ENCODE measurements at regions not wholly inside any gene's neighbourhood (a gene's known extent, or its start where the extent isn't known, plus 50 kb on each side); places are given as distances from the start of the nearest gene placed in this dataset.
A peak's percentile ranks its signal among the peaks of the same experiment; 100 is the strongest.

- Histone ChIP-seq H3K4me3 (ENCODE audit: extremely low read depth in 1 of 4, insufficient read depth in 2 of 4, low read depth in 3 of 4, low read length in 4 of 4) (no peak overlapping the region), H4K5ac (ENCODE audit: insufficient read length, low read depth, low read length) (no peak overlapping the region), H2BK15ac (ENCODE audit: low read length) (0 out of 2 replicates have a peak overlapping the region, but pooled peaks have one; percentile 37), H3K9ac (replicated peaks in 1 of 4; ENCODE audit: extremely low read depth in 1 of 4, low read depth in 3 of 4, low read length in 3 of 4) (no peak overlapping the region), H3K4me1 (replicated peaks in 1 of 4; ENCODE audit: control insufficient read depth in 3 of 4, insufficient read depth in 4 of 4, low read length in 3 of 4) (peaks cover 0 to 6% (median 0%) of the 10 kb centered on the region in 4 experiments; a peak in 1 of 7 replicates), H3K27me3 (replicated peaks in 1 of 4; ENCODE audit: control insufficient read depth in 3 of 4, extremely low read depth in 1 of 4, insufficient read depth in 3 of 4, low read length in 3 of 4) (no peaks in the 10 kb centered on the region), H2AK5ac (ENCODE audit: low read depth, low read length) (no peak overlapping the region), H2BK12ac (ENCODE audit: low read depth, low read length) (no peak overlapping the region; the same call in 1 of the 2 replicates), H3K23ac (ENCODE audit: insufficient read length) (no peak overlapping the region), H4K91ac (replicated peaks; ENCODE audit: insufficient read length, low read length) (no peak overlapping the region), H2BK5ac (ENCODE audit: low read depth, low read length) (no peak overlapping the region), H3K36me3 (ENCODE audit: control insufficient read depth in 2 of 4, insufficient read depth in 4 of 4, low read length in 3 of 4) (no peaks in the 10 kb centered on the region), H4K20me1 (replicated peaks in 1 of 2; ENCODE audit: control insufficient read depth in 1 of 2, insufficient read depth in 2 of 2, low read length in 2 of 2) (no peaks in the 10 kb centered on the region), H2BK120ac (replicated peaks; ENCODE audit: low read depth, low read length) (no peak overlapping the region), H3K9me3 (ENCODE audit: insufficient read depth in 2 of 2, low read depth in 1 of 2, low read length in 1 of 2) (no peaks in the 10 kb centered on the region), H3K79me1 (ENCODE audit: low read depth, low read length) (no peaks in the 10 kb centered on the region), H3K18ac (ENCODE audit: extremely low read depth, low read length) (no peak overlapping the region), H3K4me2 (ENCODE audit: insufficient read depth in 1 of 2, low read depth in 2 of 2, low read length in 2 of 2) (no peak overlapping the region), H3K56ac (replicated peaks; ENCODE audit: insufficient read length, low read depth, low read length) (no peak overlapping the region), H2BK20ac (ENCODE audit: low read length) (no peak overlapping the region), H3K79me2 (ENCODE audit: control insufficient read depth in 1 of 2, insufficient read depth in 2 of 2, low read length in 2 of 2) (no peaks in the 10 kb centered on the region), H3K14ac (ENCODE audit: insufficient read length) (no peak overlapping the region), H2AFZ (ENCODE audit: low read length) (no peak overlapping the region), H3K27ac (ENCODE audit: low read depth, low read length) (no peak overlapping the region), H3K4ac (replicated peaks; ENCODE audit: insufficient read length, low read depth, low read length) (no peak overlapping the region), H3K23me2 (ENCODE audit: low read depth, low read length) (no peaks in the 10 kb centered on the region), H4K8ac (ENCODE audit: extremely low read depth, insufficient read depth, low read length) (no peak overlapping the region)
- FAIRE-seq (no peak), DNase-seq (ENCODE audit: low read depth in 1 of 2, low spot score in 2 of 2) (no peak)
- WGBS, 2 experiments (ENCODE audit: extremely low coverage in 1 of 2, insufficient coverage in 1 of 2, insufficient read length in 1 of 2, insufficient replicate concordance in 2 of 2, low coverage in 1 of 2, low lambda C conversion rate in 2 of 2, missing lambda C conversion rate in 1 of 2), result 100% methylated on average over 1 of the region's 1 CpG; no CpG with 5 or more reads in 1 of the 2 experiments
- ChIA-PET POLR2A (ENCODE audit: partially characterized antibody) (no interaction called here), CTCF (ENCODE audit: partially characterized antibody) (interaction anchor here (0.6 to 1.1 kb wide), 2 partner anchors 34 to 77 kb away, joined by 3 read pairs; no protein-coding TSS in a partner anchor)
- TF ChIP-seq ATF3 (IDR thresholded peaks at IDR 0.05; ENCODE audit: insufficient read depth, low read depth, low read length) (no peak), CREB1 (IDR thresholded peaks at IDR 0.05) (no peak), CHD1 (IDR thresholded peaks at IDR 0.05; ENCODE audit: low read depth, low read length) (no peak), RBBP5 (IDR thresholded peaks at IDR 0.05; ENCODE audit: borderline replicate concordance, low read depth, low read length) (no peak), TAF1 (IDR thresholded peaks at IDR 0.05; ENCODE audit: low read depth, low read length) (no peak), JUND (IDR thresholded peaks at IDR 0.05; ENCODE audit: low read length) (no peak), GABPA (IDR thresholded peaks at IDR 0.05; ENCODE audit: borderline replicate concordance, insufficient read depth, low read length) (no peak), SIN3A (conservative IDR thresholded peaks at IDR 0.05 in 1 of 2, IDR thresholded peaks at IDR 0.05 in 1 of 2; ENCODE audit: low read depth in 1 of 2, low read length in 2 of 2) (no peak), KDM4A (IDR thresholded peaks at IDR 0.05; ENCODE audit: low read depth, low read length, severe bottlenecking) (no peak)
These were observed 129.2 kb downstream of the ZIC5 start for GRCh38 chr13:99842405-99842804.

Data from H1 (cell line).